AG04449 (cell line): ENCODE measurements at regions not wholly inside any gene's neighbourhood (a gene's known extent, or its start where the extent isn't known, plus 50 kb on each side); places are given as distances from the start of the nearest gene placed in this dataset.

ENCODE experiments used
- CTCF ChIA-PET: fragments of 350-600 bp; formaldehyde crosslinking; extraction: SDS; loops from one replicate; lab custom pipeline; 2021; ENCODE audit warnings: antibody characterized with exemption; lab: Yijun Ruan, JAX
- POLR2A ChIA-PET: fragments of 400-600, 350-600 bp; formaldehyde crosslinking; extraction: SDS; loops from one replicate; lab custom pipeline; 2020; ENCODE audit warnings: antibody characterized with exemption, inconsistent platforms; lab: Yijun Ruan, JAX
- DNase-seq: peaks from one replicate; pipeline ENCODE4 v3.0.0-alpha.2; 2010; ENCODE audit warnings: low read depth, low spot score
- H3K4me3 ChIP-seq: 2 replicates; pipeline ENCODE4 v1.5.1; 2011; ENCODE audit warnings: low read depth, mild to moderate bottlenecking, control low read depth, low read length
- TF ChIP-seq, protein P1 (sequence below): IDR thresholded peaks from one replicate; pipeline ENCODE4 v1.5.1; 2011; ENCODE audit warnings: mild to moderate bottlenecking, moderate library complexity, low read length, control low read depth, inconsistent platforms; ENCODE audit not compliant: insufficient read depth; ENCODE audit errors: missing control alignments

DNA sequence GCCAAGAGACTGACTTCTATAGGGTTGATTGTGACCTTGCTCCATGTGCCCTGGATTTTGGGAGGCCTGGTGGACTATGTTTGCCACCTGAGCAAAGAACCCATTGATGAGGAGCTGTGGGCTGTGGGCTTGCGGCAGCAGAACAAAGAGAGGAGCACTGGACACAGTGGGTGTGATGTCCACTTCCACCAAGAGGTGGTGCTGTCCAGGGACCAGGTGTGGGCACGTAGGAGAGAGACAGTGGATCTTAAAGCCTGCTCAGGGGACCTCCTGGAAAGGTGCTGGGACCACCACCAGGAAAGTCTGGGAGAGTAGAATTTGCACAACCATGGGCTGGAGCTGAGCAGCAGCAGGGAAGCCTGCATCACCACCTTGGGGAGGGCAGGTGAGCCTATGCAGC lies 106.7 kb upstream of the ETS2 start:
- CTCF ChIA-PET: interaction anchor here (1.9 kb wide), 1 partner anchor 13 kb away, joined by 8 read pairs; no protein-coding TSS in a partner anchor
- POLR2A ChIA-PET: no interaction called here
- TF ChIP-seq, protein P1, sequence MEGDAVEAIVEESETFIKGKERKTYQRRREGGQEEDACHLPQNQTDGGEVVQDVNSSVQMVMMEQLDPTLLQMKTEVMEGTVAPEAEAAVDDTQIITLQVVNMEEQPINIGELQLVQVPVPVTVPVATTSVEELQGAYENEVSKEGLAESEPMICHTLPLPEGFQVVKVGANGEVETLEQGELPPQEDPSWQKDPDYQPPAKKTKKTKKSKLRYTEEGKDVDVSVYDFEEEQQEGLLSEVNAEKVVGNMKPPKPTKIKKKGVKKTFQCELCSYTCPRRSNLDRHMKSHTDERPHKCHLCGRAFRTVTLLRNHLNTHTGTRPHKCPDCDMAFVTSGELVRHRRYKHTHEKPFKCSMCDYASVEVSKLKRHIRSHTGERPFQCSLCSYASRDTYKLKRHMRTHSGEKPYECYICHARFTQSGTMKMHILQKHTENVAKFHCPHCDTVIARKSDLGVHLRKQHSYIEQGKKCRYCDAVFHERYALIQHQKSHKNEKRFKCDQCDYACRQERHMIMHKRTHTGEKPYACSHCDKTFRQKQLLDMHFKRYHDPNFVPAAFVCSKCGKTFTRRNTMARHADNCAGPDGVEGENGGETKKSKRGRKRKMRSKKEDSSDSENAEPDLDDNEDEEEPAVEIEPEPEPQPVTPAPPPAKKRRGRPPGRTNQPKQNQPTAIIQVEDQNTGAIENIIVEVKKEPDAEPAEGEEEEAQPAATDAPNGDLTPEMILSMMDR: peak; percentile 15
- H3K4me3 ChIP-seq: no peak overlapping the region
- DNase-seq: no peak

DNA sequence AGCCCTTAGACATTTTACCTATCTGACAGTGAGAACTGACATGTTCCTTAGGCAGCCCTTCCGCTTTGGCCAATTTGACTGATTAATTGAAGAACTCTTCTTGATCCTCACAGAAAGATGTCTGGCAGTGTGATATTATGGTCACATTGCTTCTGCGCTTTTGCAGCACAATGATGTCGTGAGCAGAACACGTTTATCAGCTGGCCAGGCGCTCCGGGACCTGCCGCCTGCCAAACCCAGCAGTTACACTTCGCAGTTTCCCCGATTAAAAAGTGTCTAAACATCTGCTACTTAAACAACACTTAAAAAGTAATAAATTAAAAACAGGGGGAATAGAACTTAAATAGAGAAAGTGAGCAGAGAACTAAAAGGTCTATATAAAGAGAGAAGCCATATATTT lies 103.5 kb upstream of the ETS2 start:
- ChIA-PET CTCF (interaction anchor here (1.9 to 3.5 kb wide), 2 partner anchors 10 to 13 kb away, joined by 6 to 14 read pairs; no protein-coding TSS in a partner anchor), POLR2A (no interaction called here)
- TF ChIP-seq, protein P1: no peak

DNA sequence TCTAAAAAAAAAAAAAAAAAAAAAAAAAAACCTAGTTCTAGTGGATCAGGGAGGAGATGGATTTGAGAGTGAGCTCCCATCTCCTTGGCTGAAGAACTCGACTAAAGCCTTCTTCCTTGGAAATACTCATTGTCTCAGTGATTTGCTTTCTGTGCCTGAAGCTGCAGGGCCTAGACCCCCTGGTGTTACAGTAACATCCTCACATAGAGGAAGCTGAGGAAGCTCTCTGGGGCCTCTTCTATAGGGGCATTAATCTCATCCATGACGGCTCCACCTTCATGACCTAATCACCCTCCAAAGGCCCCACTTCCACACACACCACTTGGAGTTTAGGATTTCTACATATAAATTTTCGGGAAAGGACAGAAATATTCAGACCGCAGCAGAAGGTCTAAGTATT lies 95.9 kb upstream of the ETS2 start:
- no peak for DNase-seq
- TF ChIP-seq, protein P1: no peak
- ChIA-PET CTCF (no interaction called here), POLR2A (no interaction called here)
- no peak overlapping the region for H3K4me3 ChIP-seq

More for the DNA sequence above, 103.5 kb upstream of the ETS2 start:
- H3K4me3 ChIP-seq: no peak overlapping the region
- DNase-seq: no peak

DNA sequence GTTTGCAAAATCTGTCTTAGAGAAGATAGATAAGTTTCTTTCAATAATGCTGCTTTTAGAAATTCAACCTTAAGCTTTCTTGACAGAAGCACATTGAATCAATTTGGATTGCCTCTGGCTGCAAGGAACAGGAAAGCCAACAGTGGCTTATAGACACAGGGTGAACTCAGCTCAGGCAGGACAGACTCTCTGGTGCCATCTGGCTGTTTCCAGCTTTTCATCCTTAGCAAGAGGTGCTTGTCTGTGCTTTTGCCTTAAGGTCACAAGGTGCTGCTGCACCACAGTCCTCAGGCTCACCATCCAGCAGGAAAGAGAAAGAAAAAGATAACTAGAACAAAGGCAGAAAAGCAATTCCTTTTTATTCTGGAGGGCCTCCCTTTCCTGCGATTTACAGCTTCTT lies 93.7 kb upstream of the ETS2 start:
- TF ChIP-seq, protein P1: peak; percentile 49
- CTCF ChIA-PET: interaction anchor here (0.7 to 2.2 kb wide), 27 partner anchors 9 to 456 kb away, joined by 3 to 14 read pairs (median 3); no protein-coding TSS in a partner anchor
- POLR2A ChIA-PET: no interaction called here
- H3K4me3 ChIP-seq: no peak overlapping the region
- no peak for DNase-seq

DNA sequence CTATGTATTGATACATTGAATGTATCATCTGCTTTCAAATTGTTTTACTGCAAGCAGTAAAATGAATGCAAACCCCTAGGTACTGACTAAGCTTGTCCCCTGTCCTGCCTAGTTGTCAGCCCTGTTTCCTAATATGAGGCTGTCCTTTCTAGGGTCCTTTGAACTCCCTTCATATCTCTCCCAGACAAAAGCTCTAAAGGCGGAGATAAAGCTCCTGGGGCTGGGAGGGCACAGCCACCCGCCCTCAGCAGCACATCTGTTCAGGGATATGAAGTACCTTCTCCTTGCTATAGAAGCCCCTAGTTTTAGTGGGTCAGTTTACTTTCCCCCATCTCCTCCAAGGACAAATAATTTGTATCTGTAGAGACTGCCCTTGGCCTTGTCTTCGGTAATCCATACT lies 93.1 kb upstream of the ETS2 start:
- POLR2A ChIA-PET: no interaction called here
- CTCF ChIA-PET: interaction anchor here (0.8 to 2.2 kb wide), 19 partner anchors 10 to 443 kb away, joined by 3 to 14 read pairs (median 3); no protein-coding TSS in a partner anchor

DNA sequence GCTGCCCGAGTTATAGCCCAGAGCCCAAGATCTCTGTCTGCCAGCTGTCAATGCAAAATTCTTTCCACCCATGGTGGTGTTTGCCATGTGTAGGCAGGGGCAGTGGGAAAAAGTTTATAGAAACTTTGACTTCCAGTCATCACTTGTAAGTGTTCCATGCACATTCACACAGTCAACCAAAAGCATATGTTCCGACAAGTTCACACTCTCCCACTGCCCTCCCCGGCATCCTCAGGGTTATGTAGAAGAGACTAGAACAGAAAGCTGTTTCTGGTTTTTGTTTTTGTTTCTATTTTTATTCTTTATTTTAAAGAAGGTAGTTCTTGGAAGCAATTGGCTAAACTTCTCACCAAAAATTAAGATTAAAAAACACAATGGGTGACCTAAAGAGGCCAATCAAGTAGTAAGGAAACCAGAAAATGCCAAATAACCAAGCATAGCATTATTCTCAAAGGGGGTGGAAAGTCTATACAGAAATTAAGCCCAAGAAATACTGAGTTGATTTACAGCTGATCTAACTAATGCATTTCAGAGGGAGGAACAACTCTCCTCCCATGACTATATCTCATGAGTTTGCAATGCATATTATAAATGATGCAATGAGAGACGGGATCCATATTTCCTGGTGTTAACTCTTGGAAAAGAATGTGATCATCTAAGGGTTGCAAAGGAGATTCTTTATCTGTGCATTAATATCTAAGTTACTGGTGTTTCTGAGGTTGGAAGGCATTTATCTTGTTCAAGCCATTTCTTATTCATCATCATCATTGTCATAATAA lies 91.5 kb upstream of the ETS2 start:
- ChIA-PET CTCF (interaction anchor here (2.3 kb wide), 1 partner anchor 11 kb away, joined by 6 read pairs; no protein-coding TSS in a partner anchor), POLR2A (no interaction called here)
- no peak for DNase-seq
- H3K4me3 ChIP-seq: no peak overlapping the region
- TF ChIP-seq, protein P1: no peak

More for the DNA sequence above, 93.1 kb upstream of the ETS2 start:
- H3K4me3 ChIP-seq: no peak overlapping the region
- DNase-seq: no peak
- TF ChIP-seq, protein P1: no peak
